H1 (cell line): ENCODE measurements at regions not wholly inside any gene's neighbourhood (a gene's known extent, or its start where the extent isn't known, plus 50 kb on each side); places are given as distances from the start of the nearest gene placed in this dataset.
A peak's percentile ranks its signal among the peaks of the same experiment; 100 is the strongest.

Experiments used
- CTCF ChIA-PET: fragments of 300-600 bp; sonication (Branson Sonifier 250); formaldehyde crosslinking; loops from one replicate; lab custom pipeline; 2021; ENCODE audit not compliant: partially characterized antibody; lab: Charles Lee
- POLR2A ChIA-PET: fragments of 300-600 bp; sonication (Branson Sonifier 250); formaldehyde crosslinking; loops from one replicate; lab custom pipeline; 2021; ENCODE audit warnings: inconsistent platforms; ENCODE audit not compliant: partially characterized antibody; lab: Charles Lee
- DNase-seq, 2 experiments: peaks; one replicate each; pipeline versions ENCODE4 v3.0.0 to v3.0.0-alpha.2; 2010 to 2022; ENCODE audit warnings: low spot score in 2 of 2, low read depth in 1 of 2, mixed read lengths in 1 of 2
- FAIRE-seq: peaks from 2 replicates; lab custom pipeline; 2011; peaks lifted over from hg19 to GRCh38; lab: Jason Lieb, UNC
- H2AFZ ChIP-seq: 2 replicates; pipeline ENCODE4 v1.8.1; 2012; ENCODE audit warnings: low read length, inconsistent platforms
- H2AK5ac ChIP-seq: 2 replicates; pipeline ENCODE4 v1.6.1; 2013; ENCODE audit warnings: low read depth, low read length
- H2BK120ac ChIP-seq: replicated peaks from 2 replicates; pipeline ENCODE3; 2013; ENCODE audit warnings: low read depth, low read length, inconsistent platforms
- H2BK12ac ChIP-seq: 2 replicates; pipeline ENCODE4 v1.6.1; 2013; ENCODE audit warnings: low read depth, low read length
- H2BK15ac ChIP-seq: 2 replicates; pipeline ENCODE4 v1.6.1; 2013; ENCODE audit warnings: low read length
- H2BK20ac ChIP-seq: 2 replicates; pipeline ENCODE4 v1.6.1; 2013; ENCODE audit warnings: low read length
- H2BK5ac ChIP-seq: 2 replicates; pipeline ENCODE4 v1.6.1; 2013; ENCODE audit warnings: low read depth, low read length
- H3K14ac ChIP-seq: 2 replicates; pipeline ENCODE4 v1.6.1; 2013; ENCODE audit warnings: inconsistent platforms; ENCODE audit not compliant: insufficient read length
- H3K18ac ChIP-seq: 2 replicates; pipeline ENCODE4 v1.6.1; 2013; ENCODE audit warnings: low read length; ENCODE audit errors: extremely low read depth
- H3K23ac ChIP-seq: 2 replicates; pipeline ENCODE4 v1.6.1; 2013; ENCODE audit warnings: inconsistent platforms; ENCODE audit not compliant: insufficient read length
- H3K23me2 ChIP-seq: 2 replicates; pipeline ENCODE4 v1.6.1; 2013; ENCODE audit warnings: low read depth, low read length
- H3K27ac ChIP-seq: 2 replicates; pipeline ENCODE4 v1.6.1; 2011; ENCODE audit warnings: low read depth, low read length, inconsistent platforms
- H3K27me3 ChIP-seq, 4 experiments: replicated peaks in 1 of 4; 1 replicate in 1 of 4; 2 replicates in 3 of 4; pipeline versions ENCODE4 v1.6.1 to v1.8.1; 2011 to 2013; ENCODE audit warnings: low read length in 3 of 4, mild to moderate bottlenecking in 3 of 4, inconsistent platforms in 2 of 4, mixed read lengths in 2 of 4, moderate library complexity in 1 of 4; ENCODE audit not compliant: control insufficient read depth in 3 of 4, insufficient read depth in 3 of 4; ENCODE audit errors: extremely low read depth in 1 of 4
- H3K36me3 ChIP-seq, 4 experiments: 2 replicates each; pipeline versions ENCODE4 v1.6.1 to v1.8.1; 2011 to 2013; ENCODE audit warnings: mild to moderate bottlenecking in 4 of 4, low read length in 3 of 4, moderate library complexity in 2 of 4, control low read depth in 1 of 4, inconsistent platforms in 1 of 4; ENCODE audit not compliant: insufficient read depth in 4 of 4, control insufficient read depth in 2 of 4
- H3K4ac ChIP-seq: replicated peaks from 2 replicates; pipeline ENCODE3; 2013; ENCODE audit warnings: low read length, low read depth, mixed read lengths, inconsistent platforms; ENCODE audit not compliant: insufficient read length
- H3K4me1 ChIP-seq, 4 experiments: replicated peaks in 1 of 4; 1 replicate in 1 of 4; 2 replicates in 3 of 4; pipeline versions ENCODE4 v1.6.1 to v1.8.1; 2011 to 2013; ENCODE audit warnings: low read length in 3 of 4, inconsistent platforms in 2 of 4, mixed read lengths in 1 of 4; ENCODE audit not compliant: insufficient read depth in 4 of 4, control insufficient read depth in 3 of 4
- H3K4me2 ChIP-seq, 2 experiments: 2 replicates each; pipeline versions ENCODE4 v1.6.1 to v1.8.1; 2011 to 2013; ENCODE audit warnings: low read depth in 2 of 2, low read length in 2 of 2, control low read depth in 1 of 2, inconsistent platforms in 1 of 2, mild to moderate bottlenecking in 1 of 2; ENCODE audit not compliant: insufficient read depth in 1 of 2
- H3K4me3 ChIP-seq, 4 experiments: fragments of 200-600, 300-600 bp in 1 of 4; sonication (generic), shearing (Covaris generic), sonication (Bioruptor Twin) in 1 of 4; 2 replicates each; pipeline versions ENCODE4 v1.5.1 to v1.8.1; 2011 to 2016; ENCODE audit warnings: low read length in 4 of 4, low read depth in 3 of 4, control low read depth in 2 of 4, inconsistent platforms in 2 of 4, mild to moderate bottlenecking in 2 of 4, mixed read lengths in 1 of 4, moderate library complexity in 1 of 4; ENCODE audit not compliant: insufficient read depth in 2 of 4; ENCODE audit errors: extremely low read depth in 1 of 4
- H3K56ac ChIP-seq: replicated peaks from 2 replicates; pipeline ENCODE3; 2013; ENCODE audit warnings: low read depth, mild to moderate bottlenecking, mixed read lengths, low read length, inconsistent platforms; ENCODE audit not compliant: insufficient read length
- H3K79me1 ChIP-seq: 2 replicates; pipeline ENCODE4 v1.6.1; 2013; ENCODE audit warnings: low read depth, low read length, control low read depth
- H3K79me2 ChIP-seq, 2 experiments: 2 replicates each; pipeline versions ENCODE4 v1.6.1 to v1.8.1; 2012 to 2013; ENCODE audit warnings: low read length in 2 of 2, mild to moderate bottlenecking in 2 of 2, inconsistent platforms in 1 of 2; ENCODE audit not compliant: insufficient read depth in 2 of 2, control insufficient read depth in 1 of 2
- H3K9ac ChIP-seq, 4 experiments: replicated peaks in 1 of 4; 1 replicate in 1 of 4; 2 replicates in 3 of 4; pipeline versions ENCODE4 v1.6.1 to v1.8.1; 2011 to 2013; ENCODE audit warnings: low read depth in 3 of 4, low read length in 3 of 4, control low read depth in 2 of 4, mild to moderate bottlenecking in 2 of 4, moderate library complexity in 2 of 4, inconsistent platforms in 1 of 4; ENCODE audit errors: extremely low read depth in 1 of 4
- H3K9me3 ChIP-seq, 2 experiments: 2 replicates each; pipeline versions ENCODE4 v1.6.1 to v1.8.1; 2012 to 2013; ENCODE audit warnings: mild to moderate bottlenecking in 2 of 2, moderate library complexity in 2 of 2, control low read depth in 1 of 2, inconsistent platforms in 1 of 2, low read depth in 1 of 2, low read length in 1 of 2, mixed read lengths in 1 of 2; ENCODE audit not compliant: insufficient read depth in 2 of 2
- H4K20me1 ChIP-seq, 2 experiments: replicated peaks in 1 of 2; 2 replicates each; pipeline versions ENCODE3 to v1.8.1; 2011 to 2013; ENCODE audit warnings: inconsistent platforms in 2 of 2, low read length in 2 of 2, mild to moderate bottlenecking in 1 of 2; ENCODE audit not compliant: insufficient read depth in 2 of 2, control insufficient read depth in 1 of 2
- H4K5ac ChIP-seq: 2 replicates; pipeline ENCODE4 v1.6.1; 2013; ENCODE audit warnings: low read length, low read depth, mixed read lengths, inconsistent platforms; ENCODE audit not compliant: insufficient read length
- H4K8ac ChIP-seq: 2 replicates; pipeline ENCODE4 v1.8.0; 2013; ENCODE audit warnings: mild to moderate bottlenecking, moderate library complexity, low read length, inconsistent platforms; ENCODE audit not compliant: insufficient read depth; ENCODE audit errors: extremely low read depth
- H4K91ac ChIP-seq: replicated peaks from 2 replicates; pipeline ENCODE3; 2013; ENCODE audit warnings: low read length, mixed read lengths, inconsistent platforms; ENCODE audit not compliant: insufficient read length
- CHD2 ChIP-seq: IDR thresholded peaks from 2 replicates; pipeline ENCODE4 v1.6.1; 2012; ENCODE audit warnings: low read length, improper control_type of control experiment
- FOSL1 ChIP-seq: IDR thresholded peaks from 2 replicates; pipeline ENCODE4 v1.6.1; 2011; ENCODE audit warnings: mild to moderate bottlenecking, low read depth, low read length, moderate library complexity; ENCODE audit not compliant: insufficient read depth
- HDAC2 ChIP-seq, 2 experiments: fragments of 300-600 bp in 1 of 2; sonication (generic) in 1 of 2; IDR thresholded peaks; 2 replicates each; pipeline ENCODE4 v1.6.1; 2011 to 2012; ENCODE audit warnings: low read depth in 2 of 2, low read length in 2 of 2, mild to moderate bottlenecking in 2 of 2, moderate library complexity in 2 of 2, borderline replicate concordance in 1 of 2, inconsistent platforms in 1 of 2
- JUND ChIP-seq: IDR thresholded peaks from 2 replicates; pipeline ENCODE4 v1.6.1; 2011; ENCODE audit warnings: mild to moderate bottlenecking, improper control_type of control experiment, low read length
- NANOG ChIP-seq: IDR thresholded peaks from 2 replicates; pipeline ENCODE4 v1.6.1; 2011; ENCODE audit warnings: low read length, low read depth, mild to moderate bottlenecking, inconsistent platforms; ENCODE audit not compliant: insufficient read depth, poor library complexity, severe bottlenecking
- PHF8 ChIP-seq: fragments of 200-600 bp; sonication (generic); conservative IDR thresholded peaks from 2 replicates; pipeline ENCODE4 v1.7.1; 2012; ENCODE audit warnings: low read depth, mild to moderate bottlenecking, inconsistent platforms, low read length, moderate library complexity
- RBBP5 ChIP-seq: IDR thresholded peaks from 2 replicates; pipeline ENCODE4 v1.7.1; 2012; ENCODE audit warnings: low read depth, mild to moderate bottlenecking, inconsistent platforms, low read length, moderate library complexity, borderline replicate concordance
- RNF2 ChIP-seq: fragments of 200-900, 300-1000 bp; sonication (generic); IDR thresholded peaks from 2 replicates; pipeline ENCODE4 v1.7.1; 2016; ENCODE audit warnings: borderline replicate concordance, low read depth, mild to moderate bottlenecking, antibody characterized with exemption, low read length; ENCODE audit not compliant: poor library complexity, severe bottlenecking; ENCODE audit errors: missing control alignments
- SAP30 ChIP-seq: fragments of 300-600 bp; sonication (generic); IDR thresholded peaks from 2 replicates; pipeline ENCODE4 v1.7.1; 2012; ENCODE audit warnings: low read length, moderate library complexity, mild to moderate bottlenecking, inconsistent platforms; ENCODE audit not compliant: insufficient read depth, insufficient replicate concordance
- SIRT6 ChIP-seq: IDR thresholded peaks from one replicate; pipeline ENCODE4 v1.7.1; 2012; ENCODE audit warnings: low read length, inconsistent platforms
- YY1 ChIP-seq: IDR thresholded peaks from 2 replicates; pipeline ENCODE4 v1.6.1; 2011; ENCODE audit warnings: low read depth, mild to moderate bottlenecking, low read length
- WGBS, 2 experiments: shearing (Covaris generic) in 1 of 2; methylation state at CpG; one replicate each; pipeline versions ENCODE4 v1.1.6 to v1.1.7; 2013 to 2015; ENCODE audit warnings: low lambda C conversion rate in 2 of 2, mixed read lengths in 2 of 2, inconsistent platforms in 1 of 2, low coverage in 1 of 2, missing lambda C conversion rate in 1 of 2; ENCODE audit not compliant: insufficient replicate concordance in 2 of 2, insufficient coverage in 1 of 2, insufficient read length in 1 of 2; ENCODE audit errors: extremely low coverage in 1 of 2, missing lambda C conversion rate in 1 of 2; 5-methylcytosine and 5-hydroxymethylcytosine counted together

GRCh38 chr15:60138397-60138968 lies 134.4 kb downstream of the FOXB1 start:
- no peaks in the 10 kb centered on the region for H3K23me2 ChIP-seq
- no peak overlapping the region for H3K4me3 ChIP-seq
- no peak overlapping the region for H3K23ac ChIP-seq
- no peak overlapping the region for H3K56ac ChIP-seq
- H3K14ac ChIP-seq: no peak overlapping the region
- no peak for FAIRE-seq
- H3K4me1 ChIP-seq: peaks cover 0 to 9% (median 0%) of the 10 kb centered on the region in 4 experiments; a peak in 1 of 7 replicates
- H4K91ac ChIP-seq: no peak overlapping the region
- no peak overlapping the region for H2AFZ ChIP-seq
- no peak overlapping the region for H2BK15ac ChIP-seq
- no peak overlapping the region for H3K4me2 ChIP-seq
- H3K9ac ChIP-seq: no peak overlapping the region
- no peak overlapping the region for H4K8ac ChIP-seq
- H3K79me2 ChIP-seq: no peaks in the 10 kb centered on the region
- WGBS, 2 experiments: 82% methylated on average over 3 of the region's 3 CpGs; no CpG with 5 or more reads in 1 of the 2 experiments
- no peak overlapping the region for H2BK5ac ChIP-seq
- H4K20me1 ChIP-seq: no peaks in the 10 kb centered on the region
- no peak overlapping the region for H3K4ac ChIP-seq
- H3K79me1 ChIP-seq: no peaks in the 10 kb centered on the region
- no peak overlapping the region for H2BK12ac ChIP-seq
- peak overlapping the region; percentile 20; the same call in 1 of the 2 replicates for H2AK5ac ChIP-seq
- no peaks in the 10 kb centered on the region for H3K36me3 ChIP-seq
- 0 out of 2 replicates have a peak overlapping the region, but pooled peaks have one; percentile 20 for H3K18ac ChIP-seq
- no peak overlapping the region for H3K27ac ChIP-seq
- CTCF ChIA-PET: interaction anchor here (0.8 to 4.5 kb wide), 8 partner anchors 9 to 263 kb away, joined by 3 to 17 read pairs (median 4); no protein-coding TSS in a partner anchor
- H3K27me3 ChIP-seq: no peaks in the 10 kb centered on the region
- H2BK120ac ChIP-seq: no peak overlapping the region
- no peak overlapping the region for H2BK20ac ChIP-seq
- H3K9me3 ChIP-seq: no peaks in the 10 kb centered on the region
- no peak for DNase-seq
- no peak overlapping the region for H4K5ac ChIP-seq
- TF ChIP-seq HDAC2 (IDR thresholded peaks at IDR 0.05; ENCODE audit: borderline replicate concordance in 1 of 2, low read depth in 2 of 2, low read length in 2 of 2): no peak
- TF ChIP-seq JUND: no peak
- no peak for TF ChIP-seq YY1
- no peak for TF ChIP-seq PHF8
- TF ChIP-seq SAP30: no peak
- TF ChIP-seq RBBP5: no peak
- TF ChIP-seq CHD2: no peak
- TF ChIP-seq RNF2: no peak
- TF ChIP-seq SIRT6: no peak
- no peak for TF ChIP-seq FOSL1
- TF ChIP-seq NANOG: no peak
- TF ChIP-seq, all 59 proteins: peak for 0
- POLR2A ChIA-PET: no interaction called here
